Right ventricle myocardium inferior (tissue), 1 donor: ENCODE measurements at regions not wholly inside any gene's neighbourhood (a gene's known extent, or its start where the extent isn't known, plus 50 kb on each side); places are given as distances from the start of the nearest gene placed in this dataset.

ENCODE experiments used
- ATAC-seq: fragments of 200-7000 bp; cut with Tn5 transposase; one replicate; pipeline ENCODE4 v1.9.1; 2020; ENCODE audit warnings: mild to moderate bottlenecking, moderate library complexity
- DNase-seq: peaks from one replicate; pipeline ENCODE4 v3.0.0; 2021; ENCODE audit errors: missing footprints
- intact Hi-C: fragments of 100-400 bp; cut with DNase I; formaldehyde crosslinking; loops from one replicate; pipeline ENCODE4 v1.11.0; 2022
- donor health status: DM: no; HTN: yes; CAD: no; lungs with severe emphysema.

GRCh38 chr11:41999066-41999465 is 539.6 kb upstream of the LRRC4C start:
- ATAC-seq = no peak
- no peak for DNase-seq
- intact Hi-C loops = no loop called here

GRCh38 chr11:42003801-42004200 is 544.3 kb upstream of the LRRC4C start:
- intact Hi-C loops = no loop called here
- ATAC-seq (no peak), DNase-seq (no peak)

GRCh38 chr11:42006766-42007165 is 547.3 kb upstream of the LRRC4C start:
- ATAC-seq (no peak), DNase-seq (no peak)
- intact Hi-C loops = no loop called here

- ATAC-seq = no peak
Observed at GRCh38 chr11:42012271-42012670, 552.8 kb upstream of the LRRC4C start.

GRCh38 chr11:42013656-42014201 is 554.3 kb upstream of the LRRC4C start:
- intact Hi-C loops = no loop called here
- DNase-seq (no peak), ATAC-seq (no peak)

More at GRCh38 chr11:42012271-42012670, 552.8 kb upstream of the LRRC4C start:
- intact Hi-C loops = no loop called here
- DNase-seq = no peak

- DNase-seq = no peak
- intact Hi-C loops = no loop called here
- no peak for ATAC-seq
Observed at GRCh38 chr11:42021911-42022310, 562.5 kb upstream of the LRRC4C start.

GRCh38 chr11:42023267-42023666 is 563.8 kb upstream of the LRRC4C start:
- no peak for ATAC-seq
- intact Hi-C loops = no loop called here
- no peak for DNase-seq

- ATAC-seq (no peak), DNase-seq (no peak)
- intact Hi-C loops = no loop called here
Observed at GRCh38 chr11:42025121-42025803, 565.8 kb upstream of the LRRC4C start.

GRCh38 chr11:42034826-42035225 is 575.4 kb upstream of the LRRC4C start:
- DNase-seq = no peak
- no peak for ATAC-seq
- intact Hi-C loops = no loop called here

GRCh38 chr11:42036201-42036600 is 576.7 kb upstream of the LRRC4C start:
- no peak for ATAC-seq
- no peak for DNase-seq
- intact Hi-C loops = no loop called here

GRCh38 chr11:42043312-42043711 is 583.9 kb upstream of the LRRC4C start:
- DNase-seq = no peak
- intact Hi-C loops = no loop called here
- ATAC-seq = no peak

- no peak for DNase-seq
- intact Hi-C loops = no loop called here
- no peak for ATAC-seq
Observed at GRCh38 chr11:42047637-42048555, 588.4 kb upstream of the LRRC4C start.

- ATAC-seq (no peak), DNase-seq (no peak)
- intact Hi-C loops = no loop called here
Observed at GRCh38 chr11:42049186-42049585, 589.7 kb upstream of the LRRC4C start.

GRCh38 chr11:42049650-42050049 is 590.2 kb upstream of the LRRC4C start:
- DNase-seq (no peak), ATAC-seq (no peak)
- intact Hi-C loops = no loop called here

- ATAC-seq = no peak
- intact Hi-C loops = no loop called here
Observed at GRCh38 chr11:42054351-42054900, 595.0 kb upstream of the LRRC4C start.

GRCh38 chr11:42055606-42056005 is 596.2 kb upstream of the LRRC4C start:
- intact Hi-C loops = no loop called here
- DNase-seq (no peak), ATAC-seq (no peak)

More at GRCh38 chr11:42054351-42054900, 595.0 kb upstream of the LRRC4C start:
- no peak for DNase-seq

GRCh38 chr11:42058794-42059193 is 599.3 kb upstream of the LRRC4C start:
- no peak for DNase-seq
- intact Hi-C loops = no loop called here
- ATAC-seq = no peak

GRCh38 chr11:42065199-42065598 is 605.7 kb upstream of the LRRC4C start:
- ATAC-seq (no peak), DNase-seq (no peak)
- intact Hi-C loops = no loop called here

GRCh38 chr11:42066113-42066512 is 606.7 kb upstream of the LRRC4C start:
- intact Hi-C loops = no loop called here
- DNase-seq (peak; percentile 71), ATAC-seq (peak; percentile 42)

GRCh38 chr11:42074306-42074705 is 614.9 kb upstream of the LRRC4C start:
- ATAC-seq (no peak), DNase-seq (no peak)
- intact Hi-C loops = no loop called here
